Hepatocyte (in vitro differentiated cells): ENCODE measurements at regions not wholly inside any gene's neighbourhood (a gene's known extent, or its start where the extent isn't known, plus 50 kb on each side); places are given as distances from the start of the nearest gene placed in this dataset.

Experiments used
- DNase-seq: peaks from one replicate; pipeline ENCODE4 v3.0.0-alpha.2; 2016; ENCODE audit warnings: low spot score
- H2AFZ ChIP-seq: fragments of 200-600 bp; sonication (generic); 2 replicates; pipeline ENCODE4 v1.6.0; 2016; ENCODE audit warnings: antibody characterized with exemption, mild to moderate bottlenecking
- H3K27ac ChIP-seq: fragments of 200-600 bp; sonication (generic); 2 replicates; pipeline ENCODE4 v1.5.1; 2016; ENCODE audit warnings: mild to moderate bottlenecking
- H3K27me3 ChIP-seq: fragments of 200-600 bp; sonication (generic); 2 replicates; pipeline ENCODE4 v1.6.1; 2016
- H3K36me3 ChIP-seq: fragments of 200-600 bp; sonication (generic); replicated peaks from 2 replicates; pipeline ENCODE4 v1.5.1; 2016; ENCODE audit warnings: low read depth; ENCODE audit not compliant: insufficient read depth
- H3K4me1 ChIP-seq: fragments of 200-600 bp; sonication (generic); 2 replicates; pipeline ENCODE4 v1.5.1; 2016; ENCODE audit warnings: mild to moderate bottlenecking, moderate library complexity; ENCODE audit not compliant: insufficient read depth
- H3K4me2 ChIP-seq: fragments of 200-600 bp; sonication (generic); 2 replicates; pipeline ENCODE4 v1.6.0; 2016
- H3K4me3 ChIP-seq: fragments of 200-600 bp; sonication (generic); 2 replicates; pipeline ENCODE4 v1.5.1; 2016; ENCODE audit warnings: mild to moderate bottlenecking
- H3K79me2 ChIP-seq: fragments of 200-600 bp; sonication (generic); 2 replicates; pipeline ENCODE4 v1.6.0; 2017; ENCODE audit warnings: mild to moderate bottlenecking
- H3K9me2 ChIP-seq: fragments of 200-600 bp; sonication (generic); replicated peaks from 2 replicates; pipeline ENCODE4 v1.6.0; 2017; ENCODE audit warnings: mild to moderate bottlenecking; ENCODE audit not compliant: insufficient read depth
- H3K9me3 ChIP-seq: fragments of 200-600 bp; sonication (generic); 2 replicates; pipeline ENCODE4 v1.5.1; 2016; ENCODE audit warnings: low read depth, mild to moderate bottlenecking
- H4K20me1 ChIP-seq: fragments of 200-600 bp; sonication (generic); 2 replicates; pipeline ENCODE4 v1.6.0; 2016; ENCODE audit warnings: mild to moderate bottlenecking; ENCODE audit not compliant: insufficient read depth, poor library complexity, severe bottlenecking
- EZH2 ChIP-seq: fragments of 200-600 bp; sonication (generic); IDR thresholded peaks from 2 replicates; pipeline ENCODE4 v1.6.1; 2016; ENCODE audit warnings: antibody characterized with exemption, mild to moderate bottlenecking, borderline replicate concordance
- EZH2phosphoT487 ChIP-seq: fragments of 200-600 bp; sonication (generic); IDR thresholded peaks from one replicate; pipeline ENCODE4 v1.6.1; 2018; ENCODE audit warnings: antibody characterized with exemption, mild to moderate bottlenecking, low read depth, moderate library complexity; ENCODE audit not compliant: unreplicated experiment, severe bottlenecking
- WGBS: methylation state at CpG from one replicate; pipeline ENCODE4 v1.1.6; 2016; ENCODE audit warnings: low lambda C conversion rate; ENCODE audit errors: missing lambda C conversion rate; 5-methylcytosine and 5-hydroxymethylcytosine counted together
- TF ChIP-seq, protein P1 (sequence below): fragments of 200-600 bp; sonication (generic); IDR thresholded peaks from 2 replicates; pipeline ENCODE4 v1.5.1; 2016; ENCODE audit warnings: antibody characterized with exemption, mild to moderate bottlenecking; ENCODE audit not compliant: poor library complexity

DNA sequence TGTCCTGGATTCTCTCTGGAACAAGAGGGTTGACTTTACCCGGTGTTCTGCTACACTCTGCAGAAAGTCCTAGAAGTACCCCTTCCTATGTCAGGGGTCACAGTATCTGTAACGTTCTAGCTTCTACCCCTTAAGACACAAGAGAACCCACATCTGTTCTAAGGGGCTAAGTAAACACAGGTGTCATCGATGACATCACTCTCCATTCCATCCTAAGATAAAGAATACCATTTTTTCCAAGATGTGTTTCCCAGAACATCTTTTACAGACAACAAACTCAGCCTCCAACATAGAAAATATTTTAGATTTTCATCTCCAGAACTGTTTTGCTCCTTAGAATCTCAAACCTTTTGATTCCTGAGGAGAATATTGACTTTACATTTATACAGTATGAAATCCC lies 239.1 kb downstream of the TRIB2 start:
- H4K20me1 ChIP-seq, result no peaks in the 10 kb centered on the region
- WGBS, result 85% methylated on average over 3 of the region's 3 CpGs

DNA sequence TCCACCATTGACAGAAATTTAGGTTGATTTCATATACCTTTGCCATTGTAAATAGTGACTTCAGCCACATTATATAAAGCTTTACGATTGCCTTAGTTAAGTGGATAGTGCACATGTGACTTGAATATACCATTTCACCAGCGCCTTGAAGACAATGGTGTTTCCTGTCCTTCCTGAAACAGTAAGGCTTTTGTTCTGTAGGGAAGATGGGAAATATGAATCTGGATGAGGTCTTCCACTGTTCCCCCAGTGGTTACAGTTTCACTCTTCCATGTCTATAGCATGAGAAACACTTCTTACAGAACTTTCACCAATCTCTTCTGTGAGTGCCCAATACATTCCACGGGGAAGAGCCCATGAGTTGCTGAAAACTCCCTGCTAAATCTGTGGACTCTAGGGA lies 240.5 kb downstream of the TRIB2 start:
- DNase-seq, result no peak
- Histone ChIP-seq H4K20me1 (no peaks in the 10 kb centered on the region), H3K36me3 (no peaks in the 10 kb centered on the region), H2AFZ (no peak overlapping the region), H3K4me3 (no peak overlapping the region), H3K4me1 (no peaks in the 10 kb centered on the region), H3K79me2 (no peaks in the 10 kb centered on the region), H3K27me3 (no peaks in the 10 kb centered on the region), H3K27ac (no peak overlapping the region), H3K9me2 (no peaks in the 10 kb centered on the region), H3K9me3 (no peaks in the 10 kb centered on the region), H3K4me2 (no peak overlapping the region)
- TF ChIP-seq EZH2, result no peak
- no peak for TF ChIP-seq EZH2phosphoT487
- TF ChIP-seq, protein P1, sequence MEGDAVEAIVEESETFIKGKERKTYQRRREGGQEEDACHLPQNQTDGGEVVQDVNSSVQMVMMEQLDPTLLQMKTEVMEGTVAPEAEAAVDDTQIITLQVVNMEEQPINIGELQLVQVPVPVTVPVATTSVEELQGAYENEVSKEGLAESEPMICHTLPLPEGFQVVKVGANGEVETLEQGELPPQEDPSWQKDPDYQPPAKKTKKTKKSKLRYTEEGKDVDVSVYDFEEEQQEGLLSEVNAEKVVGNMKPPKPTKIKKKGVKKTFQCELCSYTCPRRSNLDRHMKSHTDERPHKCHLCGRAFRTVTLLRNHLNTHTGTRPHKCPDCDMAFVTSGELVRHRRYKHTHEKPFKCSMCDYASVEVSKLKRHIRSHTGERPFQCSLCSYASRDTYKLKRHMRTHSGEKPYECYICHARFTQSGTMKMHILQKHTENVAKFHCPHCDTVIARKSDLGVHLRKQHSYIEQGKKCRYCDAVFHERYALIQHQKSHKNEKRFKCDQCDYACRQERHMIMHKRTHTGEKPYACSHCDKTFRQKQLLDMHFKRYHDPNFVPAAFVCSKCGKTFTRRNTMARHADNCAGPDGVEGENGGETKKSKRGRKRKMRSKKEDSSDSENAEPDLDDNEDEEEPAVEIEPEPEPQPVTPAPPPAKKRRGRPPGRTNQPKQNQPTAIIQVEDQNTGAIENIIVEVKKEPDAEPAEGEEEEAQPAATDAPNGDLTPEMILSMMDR, result no peak
- 91% methylated on average over 3 of the region's 3 CpGs for WGBS

More for the DNA sequence above, 239.1 kb downstream of the TRIB2 start:
- DNase-seq, result no peak
- Histone ChIP-seq H3K79me2 (no peaks in the 10 kb centered on the region), H2AFZ (no peak overlapping the region), H3K27ac (no peak overlapping the region), H3K36me3 (no peaks in the 10 kb centered on the region), H3K4me2 (no peak overlapping the region), H3K4me1 (no peaks in the 10 kb centered on the region), H3K9me3 (no peaks in the 10 kb centered on the region), H3K9me2 (no peaks in the 10 kb centered on the region), H3K27me3 (peaks cover 3% of the 10 kb centered on the region), H3K4me3 (no peak overlapping the region)
- TF ChIP-seq EZH2phosphoT487, result no peak
- TF ChIP-seq, protein P1, result no peak
- no peak for TF ChIP-seq EZH2

DNA sequence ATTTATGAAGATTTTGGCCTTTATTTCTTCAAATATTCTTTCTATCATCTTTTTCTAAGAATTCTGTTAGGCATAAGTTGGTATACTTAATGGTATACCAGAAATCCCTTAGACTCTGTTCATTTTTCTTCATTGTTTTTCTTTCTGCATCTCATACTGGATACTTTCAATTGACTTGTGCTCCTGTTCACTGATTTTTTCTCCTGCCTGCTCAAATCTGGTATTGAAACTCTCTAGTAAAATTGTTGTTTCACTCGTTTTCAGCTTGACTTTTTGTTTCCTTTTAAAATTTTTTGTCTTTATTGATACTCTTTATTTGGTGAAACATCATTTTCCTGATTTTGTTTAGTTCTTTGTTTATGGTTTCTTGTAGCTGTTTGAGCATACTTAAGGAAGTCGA lies 243.2 kb downstream of the TRIB2 start:
- H2AFZ ChIP-seq, result no peak overlapping the region
- no peaks in the 10 kb centered on the region for H3K9me3 ChIP-seq
- H3K4me1 ChIP-seq, result no peaks in the 10 kb centered on the region
- H3K9me2 ChIP-seq, result no peaks in the 10 kb centered on the region
- H3K36me3 ChIP-seq, result no peaks in the 10 kb centered on the region
- no peaks in the 10 kb centered on the region for H3K79me2 ChIP-seq
- TF ChIP-seq, protein P1, result no peak
- TF ChIP-seq EZH2, result no peak
- no peak for TF ChIP-seq EZH2phosphoT487
- no peak overlapping the region for H3K4me2 ChIP-seq
- no peak overlapping the region for H3K4me3 ChIP-seq
- DNase-seq, result no peak
- WGBS, result 71% methylated on average over 2 of the region's 2 CpGs
- no peak overlapping the region for H3K27ac ChIP-seq
- H3K27me3 ChIP-seq, result no peaks in the 10 kb centered on the region
- no peaks in the 10 kb centered on the region for H4K20me1 ChIP-seq

- Histone ChIP-seq H3K9me2 (no peaks in the 10 kb centered on the region), H3K79me2 (no peaks in the 10 kb centered on the region), H3K27me3 (no peaks in the 10 kb centered on the region), H3K4me2 (no peak overlapping the region), H4K20me1 (no peaks in the 10 kb centered on the region), H3K4me3 (no peak overlapping the region), H3K9me3 (no peaks in the 10 kb centered on the region), H3K27ac (no peak overlapping the region), H2AFZ (no peak overlapping the region), H3K4me1 (no peaks in the 10 kb centered on the region), H3K36me3 (no peaks in the 10 kb centered on the region)
- WGBS, result 96% methylated on average over 1 of the region's 1 CpG
- TF ChIP-seq, protein P1, result no peak
- no peak for TF ChIP-seq EZH2
- no peak for TF ChIP-seq EZH2phosphoT487
- DNase-seq, result no peak
These were observed 243.9 kb downstream of the TRIB2 start for GRCh38 chr2:12960671-12961070.
